ENCODE measurements at regions not wholly inside any gene's neighbourhood (a gene's known extent, or its start where the extent isn't known, plus 50 kb on each side); places are given as distances from the start of the nearest gene placed in this dataset.
A peak's percentile ranks its signal among the peaks of the same experiment; 100 is the strongest.

GRCh38 chr2:195560209-195560895 is 96.7 kb upstream of the SLC39A10 start:
- Histone ChIP-seq H3K36me3 (ENCODE audit: insufficient read depth, low read length) (no peaks in the 10 kb centered on the region), H3K27me3 (ENCODE audit: insufficient read depth, low read length) (no peaks in the 10 kb centered on the region), H3K4me3 (ENCODE audit: insufficient read depth, low read depth, low read length) (no peak overlapping the region), H3K9ac (ENCODE audit: low read length) (peak overlapping the region; percentile 63), H3K79me2 (ENCODE audit: insufficient read depth, low read length) (no peaks in the 10 kb centered on the region), H3K4me2 (ENCODE audit: low read length) (peak overlapping the region; percentile 60), H3K9me3 (ENCODE audit: insufficient read depth, low read depth, low read length) (no peaks in the 10 kb centered on the region), H2AFZ (ENCODE audit: low read depth, low read length) (no peak overlapping the region), H3K4me1 (ENCODE audit: insufficient read depth, low read length) (peaks cover 29% of the 10 kb centered on the region), H4K20me1 (ENCODE audit: insufficient read depth, low read length) (no peaks in the 10 kb centered on the region), H3K27ac (ENCODE audit: low read depth, low read length) (peak overlapping the region; percentile 89)
- Mint-ChIP-seq H3K4me3 (ENCODE audit: unreplicated experiment) (no peak overlapping the region), H3K36me3 (ENCODE audit: low read depth, unreplicated experiment) (no peaks in the 10 kb centered on the region), H3K9me3 (ENCODE audit: unreplicated experiment) (no peaks in the 10 kb centered on the region), H3K27ac (ENCODE audit: unreplicated experiment) (peak overlapping the region; percentile 89), H3K4me1 (ENCODE audit: low read depth, unreplicated experiment) (peaks cover 20% of the 10 kb centered on the region), H3K27me3 (ENCODE audit: low read depth, unreplicated experiment) (no peaks in the 10 kb centered on the region)
- FAIRE-seq (no peak), DNase-seq (ENCODE audit: low read depth) (no peak)
- TF ChIP-seq EZH2 (IDR thresholded peaks at IDR 0.05; ENCODE audit: insufficient read depth, low read length) = no peak
- TF ChIP-seq CTCF (IDR thresholded peaks at IDR 0.05; ENCODE audit: insufficient read depth, low read depth, low read length) = no peak

GRCh38 chr2:195559431-195559914 is 97.6 kb upstream of the SLC39A10 start:
- no peak overlapping the region for H3K4me3 ChIP-seq (ENCODE audit: insufficient read depth, low read depth, low read length)
- peak overlapping the region; percentile 60 for H3K4me2 ChIP-seq (ENCODE audit: low read length)
- peak overlapping the region; percentile 35 for H2AFZ ChIP-seq (ENCODE audit: low read depth, low read length)
- H3K9ac ChIP-seq (ENCODE audit: low read length) = peak overlapping the region; percentile 7
- Mint-ChIP-seq H3K4me3 (ENCODE audit: unreplicated experiment) (no peak overlapping the region), H3K9me3 (ENCODE audit: unreplicated experiment) (no peaks in the 10 kb centered on the region), H3K27ac (ENCODE audit: unreplicated experiment) (peak overlapping the region; percentile 1), H3K4me1 (ENCODE audit: low read depth, unreplicated experiment) (peaks cover 20% of the 10 kb centered on the region), H3K36me3 (ENCODE audit: low read depth, unreplicated experiment) (no peaks in the 10 kb centered on the region), H3K27me3 (ENCODE audit: low read depth, unreplicated experiment) (no peaks in the 10 kb centered on the region)
- H3K4me1 ChIP-seq (ENCODE audit: insufficient read depth, low read length) = peaks cover 29% of the 10 kb centered on the region
- H3K27ac ChIP-seq (ENCODE audit: low read depth, low read length) = peak overlapping the region; percentile 89
- TF ChIP-seq CTCF (IDR thresholded peaks at IDR 0.05; ENCODE audit: insufficient read depth, low read depth, low read length) (no peak), EZH2 (IDR thresholded peaks at IDR 0.05; ENCODE audit: insufficient read depth, low read length) (no peak)
- no peaks in the 10 kb centered on the region for H3K79me2 ChIP-seq (ENCODE audit: insufficient read depth, low read length)
- H3K9me3 ChIP-seq (ENCODE audit: insufficient read depth, low read depth, low read length) = no peaks in the 10 kb centered on the region
- no peaks in the 10 kb centered on the region for H3K36me3 ChIP-seq (ENCODE audit: insufficient read depth, low read length)
- peak; percentile 98 for DNase-seq (ENCODE audit: low read depth)
- FAIRE-seq = peak; percentile 37
- no peaks in the 10 kb centered on the region for H3K27me3 ChIP-seq (ENCODE audit: insufficient read depth, low read length)
- no peaks in the 10 kb centered on the region for H4K20me1 ChIP-seq (ENCODE audit: insufficient read depth, low read length)

GRCh38 chr2:195555971-195556370 is 101.1 kb upstream of the SLC39A10 start:
- Histone ChIP-seq H3K27ac (ENCODE audit: low read depth, low read length) (no peak overlapping the region), H2AFZ (ENCODE audit: low read depth, low read length) (no peak overlapping the region), H3K27me3 (ENCODE audit: insufficient read depth, low read length) (no peaks in the 10 kb centered on the region), H3K79me2 (ENCODE audit: insufficient read depth, low read length) (no peaks in the 10 kb centered on the region), H3K4me3 (ENCODE audit: insufficient read depth, low read depth, low read length) (no peak overlapping the region), H3K4me2 (ENCODE audit: low read length) (no peak overlapping the region), H3K4me1 (ENCODE audit: insufficient read depth, low read length) (peaks cover 18% of the 10 kb centered on the region), H4K20me1 (ENCODE audit: insufficient read depth, low read length) (no peaks in the 10 kb centered on the region), H3K9me3 (ENCODE audit: insufficient read depth, low read depth, low read length) (no peaks in the 10 kb centered on the region), H3K9ac (ENCODE audit: low read length) (no peak overlapping the region), H3K36me3 (ENCODE audit: insufficient read depth, low read length) (no peaks in the 10 kb centered on the region)
- TF ChIP-seq CTCF (IDR thresholded peaks at IDR 0.05; ENCODE audit: insufficient read depth, low read depth, low read length) (no peak), EZH2 (IDR thresholded peaks at IDR 0.05; ENCODE audit: insufficient read depth, low read length) (no peak)
- Mint-ChIP-seq H3K4me3 (ENCODE audit: unreplicated experiment) (no peak overlapping the region), H3K4me1 (ENCODE audit: low read depth, unreplicated experiment) (peaks cover 14% of the 10 kb centered on the region), H3K27me3 (ENCODE audit: low read depth, unreplicated experiment) (no peaks in the 10 kb centered on the region), H3K27ac (ENCODE audit: unreplicated experiment) (no peak overlapping the region), H3K36me3 (ENCODE audit: low read depth, unreplicated experiment) (no peaks in the 10 kb centered on the region), H3K9me3 (ENCODE audit: unreplicated experiment) (no peaks in the 10 kb centered on the region)
- DNase-seq (ENCODE audit: low read depth) (no peak), FAIRE-seq (no peak)
